HCT116 (cell line): ENCODE measurements at regions not wholly inside any gene's neighbourhood (a gene's known extent, or its start where the extent isn't known, plus 50 kb on each side); places are given as distances from the start of the nearest gene placed in this dataset.
"Not testable (repeated sequence)": the region's sequence is repeated elsewhere in the genome, so short reads cannot be mapped to it uniquely, and the experiment has no call there.

Experiments used
- ATAC-seq: fragments of 200-7000 bp; cut with Tn5 transposase; 2 replicates; pipeline ENCODE4 v1.9.1; 2020; ENCODE audit warnings: mild to moderate bottlenecking, moderate library complexity
- BruUV-seq: library from RNA; stranded (reverse); fragments of 400-500 nt; replicated peaks from 2 replicates; lab custom pipeline; 2021; lab: Mats Ljungman, UMichigan
- CTCF ChIA-PET: fragments of 300-600 bp; sonication (Branson Sonifier 250); formaldehyde crosslinking; loops from one replicate; lab custom pipeline; 2021; ENCODE audit warnings: antibody characterized with exemption; lab: Charles Lee
- POLR2A ChIA-PET: fragments of 300-600, 350-600 bp; sonication (Branson Sonifier 250); formaldehyde crosslinking; loops from one replicate; lab custom pipeline; 2021; ENCODE audit warnings: antibody characterized with exemption; lab: Charles Lee
- RAD21 ChIA-PET, 2 experiments: fragments of 300-600 bp; sonication (Branson Sonifier 250); formaldehyde crosslinking; loops; one replicate each; lab custom pipeline; 2023; ENCODE audit warnings: low total read pairs in 2 of 2; ENCODE audit not compliant: uncharacterized antibody in 2 of 2, unreplicated experiment in 2 of 2, low non-redundant PET in 1 of 2; lab: Charles Lee
- DNase-seq: peaks from one replicate; pipeline ENCODE4 v3.0.0-alpha.2; 2010; ENCODE audit warnings: low read depth, low spot score
- H2AFZ ChIP-seq: fragments of 200-600 bp; shearing (Covaris generic), sonication (generic); 2 replicates; pipeline ENCODE4 v1.6.1; 2017; ENCODE audit warnings: low read depth, mixed run types, mixed read lengths, antibody characterized with exemption, low read length; ENCODE audit not compliant: poor library complexity, severe bottlenecking
- H3K27ac ChIP-seq: 2 replicates; pipeline ENCODE4 v1.5.1; 2012; ENCODE audit warnings: low read depth, low read length
- H3K27me3 ChIP-seq: fragments of 200-600 bp; sonication (generic); 2 replicates; pipeline ENCODE4 v1.6.1; 2016; ENCODE audit warnings: mixed run types, low read length, mixed read lengths; ENCODE audit not compliant: insufficient read depth
- H3K36me3 ChIP-seq, 2 experiments: fragments of 200-500 bp in 1 of 2; fragments of 200-600 bp in 1 of 2; sonication (Bioruptor generic) in 1 of 2; sonication (generic) in 1 of 2; 2 replicates each; pipeline versions ENCODE4 v1.5.1 to v1.6.1; 2014 to 2016; ENCODE audit warnings: low read length in 2 of 2, inconsistent platforms in 1 of 2, mixed read lengths in 1 of 2, mixed run types in 1 of 2; ENCODE audit not compliant: insufficient read depth in 2 of 2, control insufficient read depth in 1 of 2
- H3K4me1 ChIP-seq, 2 experiments: fragments of 200-600 bp in 1 of 2; sonication (generic) in 1 of 2; 2 replicates each; pipeline versions ENCODE4 v1.5.1 to v1.6.1; 2012 to 2017; ENCODE audit warnings: low read length in 2 of 2, inconsistent platforms in 1 of 2, mild to moderate bottlenecking in 1 of 2, mixed read lengths in 1 of 2, mixed run types in 1 of 2, moderate library complexity in 1 of 2; ENCODE audit not compliant: insufficient read depth in 2 of 2, control insufficient read depth in 1 of 2
- H3K4me2 ChIP-seq: fragments of 200-600 bp; sonication (generic); 2 replicates; pipeline ENCODE4 v1.6.1; 2017; ENCODE audit warnings: mixed run types, low read length, mixed read lengths
- H3K4me3 ChIP-seq, 2 experiments: fragments of 200-600 bp in 1 of 2; sonication (generic) in 1 of 2; replicated peaks in 1 of 2; 2 replicates each; pipeline ENCODE4 v1.5.1; 2011 to 2016; ENCODE audit warnings: low read length in 2 of 2, control low read depth in 1 of 2, low read depth in 1 of 2, mild to moderate bottlenecking in 1 of 2, mixed read lengths in 1 of 2, mixed run types in 1 of 2
- H3K79me2 ChIP-seq: fragments of 200-600 bp; sonication (generic); 2 replicates; pipeline ENCODE4 v1.6.1; 2017; ENCODE audit warnings: mild to moderate bottlenecking, mixed run types, low read length, moderate library complexity, mixed read lengths; ENCODE audit not compliant: insufficient read depth
- H3K9ac ChIP-seq: fragments of 200-600 bp; sonication (generic); 2 replicates; pipeline ENCODE4 v1.6.1; 2016; ENCODE audit warnings: low read length, mixed read lengths
- H3K9me2 ChIP-seq: fragments of 200-600 bp; sonication (generic), shearing (Covaris generic); 2 replicates; pipeline ENCODE4 v1.6.1; 2017; ENCODE audit warnings: mixed run types, mild to moderate bottlenecking, moderate library complexity; ENCODE audit not compliant: insufficient read depth
- H3K9me3 ChIP-seq, 2 experiments: fragments of 200-500 bp in 1 of 2; fragments of 200-600 bp in 1 of 2; sonication (Bioruptor generic) in 1 of 2; sonication (generic) in 1 of 2; 2 replicates each; pipeline ENCODE4 v1.6.1; 2014 to 2017; ENCODE audit warnings: low read length in 2 of 2, mixed read lengths in 2 of 2, inconsistent platforms in 1 of 2, low read depth in 1 of 2, mild to moderate bottlenecking in 1 of 2, mixed run types in 1 of 2, moderate library complexity in 1 of 2; ENCODE audit not compliant: control insufficient read depth in 1 of 2, insufficient read depth in 1 of 2
- H4K20me1 ChIP-seq: fragments of 200-600 bp; sonication (generic), shearing (Covaris generic); 2 replicates; pipeline ENCODE4 v1.6.1; 2017; ENCODE audit warnings: mixed run types, mild to moderate bottlenecking, moderate library complexity; ENCODE audit not compliant: insufficient read depth
- CBX3 ChIP-seq: IDR thresholded peaks from 2 replicates; pipeline ENCODE4 v1.6.1; 2012; ENCODE audit warnings: low read depth
- TCF7L2 ChIP-seq: IDR thresholded peaks from 2 replicates; pipeline ENCODE4 v1.7.0; 2011; ENCODE audit warnings: borderline replicate concordance, inconsistent platforms; ENCODE audit not compliant: insufficient read depth, insufficient read length; ENCODE audit errors: extremely low read depth
- intact Hi-C: fragments of 100-400 bp; cut with micrococcal nuclease; formaldehyde crosslinking; loops from 2 replicates; pipeline ENCODE4 v1.10.0; 2022

DNA sequence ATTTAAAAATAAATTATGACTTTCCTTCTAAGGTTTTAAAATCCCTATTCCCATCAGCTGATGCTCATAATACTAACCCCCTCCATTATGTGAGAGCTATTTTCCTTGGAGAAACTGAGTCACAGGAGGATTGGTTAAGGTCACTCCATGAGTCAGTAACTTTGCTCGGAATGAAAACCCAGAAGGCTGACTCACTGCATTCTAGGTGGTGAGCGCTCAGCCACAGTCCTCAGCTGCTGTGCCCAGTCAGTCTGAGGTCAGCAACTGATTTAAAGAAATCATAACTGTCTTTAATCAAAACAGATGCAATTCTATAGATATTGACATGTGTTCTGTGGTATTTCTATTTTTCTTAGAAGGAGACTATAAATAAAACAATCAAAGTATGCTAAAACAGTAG, 359.2 kb downstream of the GJA1 start (continued):
- no peak for TF ChIP-seq TCF7L2

DNA sequence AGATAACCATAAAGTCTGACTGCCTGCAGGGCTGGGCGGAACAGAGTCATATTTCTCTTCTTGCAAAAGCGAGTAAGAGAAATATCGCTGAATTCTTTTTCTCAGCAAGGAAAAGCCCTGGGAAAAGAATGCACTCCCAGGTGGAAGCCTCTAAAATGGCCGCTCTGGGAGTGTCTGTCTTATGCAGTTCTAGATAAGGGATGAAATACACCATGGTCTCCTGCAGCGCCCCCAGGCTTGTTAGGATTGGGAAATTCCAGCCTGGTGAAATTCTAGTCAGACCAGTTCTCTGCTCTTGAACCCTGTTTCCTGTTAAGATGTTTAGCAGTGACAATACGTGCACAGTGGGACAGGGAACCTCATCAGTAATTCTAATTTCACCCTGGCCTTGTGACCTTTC, 362.2 kb downstream of the GJA1 start:
- intact Hi-C loops, result not testable (repeated sequence)

DNA sequence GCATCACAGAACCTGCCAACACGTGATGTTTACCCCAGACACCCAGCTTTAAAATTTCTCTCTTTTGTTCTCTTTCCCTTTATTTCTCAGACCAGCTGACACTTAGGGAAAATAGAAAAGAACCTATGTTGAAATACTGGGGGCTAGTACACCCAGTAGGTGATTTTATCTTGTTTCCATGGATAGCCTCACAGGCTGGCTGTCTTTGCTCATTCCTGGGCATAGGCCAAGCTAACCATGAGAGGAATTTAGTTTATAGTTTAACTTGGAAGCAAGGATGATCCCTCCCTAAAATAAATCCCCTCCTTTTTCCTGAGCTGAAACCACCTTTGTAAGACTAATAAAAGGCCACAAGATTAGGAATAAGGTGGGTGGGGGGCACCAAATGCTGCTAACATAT, 362.7 kb downstream of the GJA1 start:
- POLR2A ChIA-PET, RAD21 ChIA-PET, H3K36me3 ChIP-seq, H3K4me3 ChIP-seq, H3K79me2 ChIP-seq, H4K20me1 ChIP-seq, H3K4me2 ChIP-seq, H3K9me3 ChIP-seq, H3K9ac ChIP-seq, CTCF ChIA-PET, BruUV-seq, H2AFZ ChIP-seq, ATAC-seq, H3K9me2 ChIP-seq, intact Hi-C loops, H3K27ac ChIP-seq, H3K27me3 ChIP-seq, DNase-seq: not testable (repeated sequence)
- H3K4me1 ChIP-seq, result peaks cover 4 to 15% of the 10 kb centered on the region in 2 experiments

More for the DNA sequence above, 362.2 kb downstream of the GJA1 start:
- H3K4me2 ChIP-seq, H4K20me1 ChIP-seq, H3K27ac ChIP-seq, POLR2A ChIA-PET, BruUV-seq, H3K9ac ChIP-seq, H3K9me2 ChIP-seq, ATAC-seq, CTCF ChIA-PET, H2AFZ ChIP-seq, RAD21 ChIA-PET, H3K9me3 ChIP-seq, H3K27me3 ChIP-seq, DNase-seq, H3K36me3 ChIP-seq, H3K4me3 ChIP-seq, H3K79me2 ChIP-seq: not testable (repeated sequence)
- H3K4me1 ChIP-seq, result peaks cover 4 to 15% of the 10 kb centered on the region in 2 experiments
- peak; percentile 54; the same call in 1 of the 2 replicates for TF ChIP-seq CBX3
